H1 (cell line): ENCODE measurements at regions not wholly inside any gene's neighbourhood (a gene's known extent, or its start where the extent isn't known, plus 50 kb on each side); places are given as distances from the start of the nearest gene placed in this dataset.

Source experiments
- KDM4A ChIP-seq: IDR thresholded peaks from one replicate; pipeline ENCODE4 v1.7.1; 2012; ENCODE audit warnings: low read depth, mild to moderate bottlenecking, moderate library complexity, low read length, inconsistent platforms; ENCODE audit not compliant: severe bottlenecking
- SIN3A ChIP-seq, 2 experiments: IDR thresholded peaks in 1 of 2; conservative IDR thresholded peaks in 1 of 2; 2 replicates each; pipeline ENCODE4 v1.6.1; 2011 to 2012; ENCODE audit warnings: low read length in 2 of 2, improper control_type of control experiment in 1 of 2, low read depth in 1 of 2, mild to moderate bottlenecking in 1 of 2
- SIRT6 ChIP-seq: IDR thresholded peaks from one replicate; pipeline ENCODE4 v1.7.1; 2012; ENCODE audit warnings: low read length, inconsistent platforms
- SIX5 ChIP-seq: IDR thresholded peaks from 2 replicates; pipeline ENCODE4 v1.6.1; 2011; ENCODE audit warnings: mild to moderate bottlenecking, low read depth, low read length

DNA sequence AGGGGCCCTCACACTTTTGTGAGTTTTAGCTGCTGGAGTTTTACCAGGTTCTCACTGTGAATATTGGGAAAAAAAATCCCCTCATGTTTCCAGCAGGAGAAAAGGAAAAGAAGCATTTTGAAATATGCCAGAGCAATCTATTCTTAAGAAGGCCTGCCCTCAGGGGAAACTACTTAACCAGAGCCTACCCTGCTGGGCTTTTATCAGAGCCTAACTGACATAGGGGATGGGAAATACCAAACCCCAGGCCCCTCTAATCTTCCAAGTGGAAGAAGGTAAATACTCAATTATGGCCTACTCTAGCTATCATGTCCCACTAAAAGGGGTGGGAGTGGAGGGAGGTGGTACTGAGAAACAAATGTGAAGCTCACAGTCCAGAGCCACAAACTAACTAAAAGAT lies 68.7 kb upstream of the NMNAT3 start (continued):
- no peak for TF ChIP-seq KDM4A
- TF ChIP-seq SIRT6: no peak
- TF ChIP-seq SIN3A (conservative IDR thresholded peaks at IDR 0.05 in 1 of 2, IDR thresholded peaks at IDR 0.05 in 1 of 2; ENCODE audit: low read depth in 1 of 2, low read length in 2 of 2): no peak
- no peak for TF ChIP-seq SIX5
